Tibial nerve (tissue), 4 donors: ENCODE measurements at regions not wholly inside any gene's neighbourhood (a gene's known extent, or its start where the extent isn't known, plus 50 kb on each side); places are given as distances from the start of the nearest gene placed in this dataset.

Experiments
- DNase-seq, 2 donors: peaks; one replicate each; pipeline ENCODE4 v3.0.0-alpha.2; 2019; ENCODE audit warnings: low spot score in 2 of 2
- H3K27ac ChIP-seq, 4 donors: fragments of 200-600 bp; sonication (generic) in 3 of 4; one replicate each; pipeline ENCODE4 v1.5.1; 2017 to 2019; ENCODE audit warnings: mild to moderate bottlenecking in 1 of 4
- H3K27me3 ChIP-seq, 2 donors: fragments of 200-600 bp; sonication (generic) in 1 of 2; one replicate each; pipeline versions ENCODE4 v1.5.1 to v1.6.0; 2017 to 2019
- H3K36me3 ChIP-seq, 3 donors: fragments of 200-600 bp; sonication (generic); one replicate each; pipeline ENCODE4 v1.5.1; 2018 to 2019
- H3K4me1 ChIP-seq, 4 donors: fragments of 200-600 bp; sonication (generic) in 3 of 4; one replicate each; pipeline ENCODE4 v1.5.1; 2017 to 2019
- H3K4me3 ChIP-seq, 4 donors: fragments of 200-600 bp; sonication (generic) in 3 of 4; one replicate each; pipeline ENCODE4 v1.5.1; 2017 to 2019; ENCODE audit warnings: mild to moderate bottlenecking in 1 of 4, moderate library complexity in 1 of 4
- H3K9me3 ChIP-seq, 4 donors: fragments of 200-600 bp; sonication (generic) in 3 of 4; one replicate each; pipeline ENCODE4 v1.5.1; 2017 to 2019
- EP300 ChIP-seq, 2 donors: sonication (generic); formaldehyde crosslinking; IDR thresholded peaks; one replicate each; pipeline ENCODE4 v1.6.1; 2017; ENCODE audit warnings: antibody characterized with exemption in 2 of 2, mild to moderate bottlenecking in 1 of 2
- POLR2A ChIP-seq, 2 donors: fragments of 450-650 bp; IDR thresholded peaks; one replicate each; pipeline ENCODE4 v1.6.1; 2017; ENCODE audit warnings: antibody characterized with exemption in 2 of 2, mild to moderate bottlenecking in 2 of 2, moderate library complexity in 2 of 2
- WGBS, 2 donors: methylation state at CpG; one replicate each; pipeline ENCODE4 v1.1.5; 2018; 5-methylcytosine and 5-hydroxymethylcytosine counted together
- TF ChIP-seq, protein P1 (sequence below), 5 experiments: fragments of 200-600 bp in 3 of 5; fragments of 450-650 bp in 2 of 5; sonication (generic) in 3 of 5; IDR thresholded peaks; one replicate each; pipeline ENCODE4 v1.5.1; 2016 to 2019; ENCODE audit warnings: antibody characterized with exemption in 5 of 5, mild to moderate bottlenecking in 3 of 5, moderate library complexity in 2 of 5

DNA sequence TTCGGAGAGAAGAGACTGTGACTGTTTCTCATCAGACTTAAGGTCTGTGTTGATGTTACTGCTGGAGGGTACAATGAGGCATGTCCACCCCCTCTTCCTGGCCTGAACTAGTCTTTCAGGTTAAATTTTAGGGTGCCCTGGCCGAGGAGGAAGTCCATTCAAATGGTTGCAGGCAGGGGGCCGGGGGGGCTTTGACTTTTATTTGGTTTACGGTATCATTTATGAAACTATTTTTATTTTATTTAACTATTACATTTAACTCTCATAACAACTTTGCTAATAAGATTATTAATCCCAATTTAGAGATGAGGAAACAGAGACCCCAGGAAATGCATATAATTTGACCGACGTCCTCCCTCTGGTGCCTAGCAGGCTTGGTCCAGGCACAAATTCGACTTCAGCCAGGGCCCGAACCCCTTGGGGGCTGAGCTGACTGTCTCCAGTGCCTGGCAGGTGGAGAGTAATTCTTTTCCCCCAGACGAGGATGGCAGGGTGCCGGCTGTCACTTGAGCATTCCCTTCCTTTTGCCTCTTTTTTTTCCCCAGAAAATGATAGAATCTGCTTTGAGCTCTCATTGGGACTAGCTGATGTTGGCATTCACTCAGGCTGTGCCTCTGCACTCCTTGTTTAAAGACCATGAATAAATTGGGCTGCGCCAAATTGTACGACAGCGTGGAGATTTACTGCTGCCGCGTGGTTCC is 255.3 kb upstream of the SALL3 start:
- Histone ChIP-seq H3K27ac (no peak overlapping the region), H3K36me3 (no peaks in the 10 kb centered on the region), H3K27me3 (peaks cover 0 to 3% of the 10 kb centered on the region in 2 donors), H3K4me3 (no peak overlapping the region), H3K4me1 (peaks cover 0 to 12% (median 0%) of the 10 kb centered on the region in 4 donors), H3K9me3 (no peaks in the 10 kb centered on the region)
- 80 to 86% methylated on average over 15 of the region's 15 CpGs for WGBS, 2 donors
- DNase-seq: no peak
- TF ChIP-seq, protein P1, sequence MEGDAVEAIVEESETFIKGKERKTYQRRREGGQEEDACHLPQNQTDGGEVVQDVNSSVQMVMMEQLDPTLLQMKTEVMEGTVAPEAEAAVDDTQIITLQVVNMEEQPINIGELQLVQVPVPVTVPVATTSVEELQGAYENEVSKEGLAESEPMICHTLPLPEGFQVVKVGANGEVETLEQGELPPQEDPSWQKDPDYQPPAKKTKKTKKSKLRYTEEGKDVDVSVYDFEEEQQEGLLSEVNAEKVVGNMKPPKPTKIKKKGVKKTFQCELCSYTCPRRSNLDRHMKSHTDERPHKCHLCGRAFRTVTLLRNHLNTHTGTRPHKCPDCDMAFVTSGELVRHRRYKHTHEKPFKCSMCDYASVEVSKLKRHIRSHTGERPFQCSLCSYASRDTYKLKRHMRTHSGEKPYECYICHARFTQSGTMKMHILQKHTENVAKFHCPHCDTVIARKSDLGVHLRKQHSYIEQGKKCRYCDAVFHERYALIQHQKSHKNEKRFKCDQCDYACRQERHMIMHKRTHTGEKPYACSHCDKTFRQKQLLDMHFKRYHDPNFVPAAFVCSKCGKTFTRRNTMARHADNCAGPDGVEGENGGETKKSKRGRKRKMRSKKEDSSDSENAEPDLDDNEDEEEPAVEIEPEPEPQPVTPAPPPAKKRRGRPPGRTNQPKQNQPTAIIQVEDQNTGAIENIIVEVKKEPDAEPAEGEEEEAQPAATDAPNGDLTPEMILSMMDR (IDR thresholded peaks at IDR 0.05): no peak
- no peak for TF ChIP-seq POLR2A (IDR thresholded peaks at IDR 0.05)
- no peak for TF ChIP-seq EP300 (IDR thresholded peaks at IDR 0.05)

DNA sequence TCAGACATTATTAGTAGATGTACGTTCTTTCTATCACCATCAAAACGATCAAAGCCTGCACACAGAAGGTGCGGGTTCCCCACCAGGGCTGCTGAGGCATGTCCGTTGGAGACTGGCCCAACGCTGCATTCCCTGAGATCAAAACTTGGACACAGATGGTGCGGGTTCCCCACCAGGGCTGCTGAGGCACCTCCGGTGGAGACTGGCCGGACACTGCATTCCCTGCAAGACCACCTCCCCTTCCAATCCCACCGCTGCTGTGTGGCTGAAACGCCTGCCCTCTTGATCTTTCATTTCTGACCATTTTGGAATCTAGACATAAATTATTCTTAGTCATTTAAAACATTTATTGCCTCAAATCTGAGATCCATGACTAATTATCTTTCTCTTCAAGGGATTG is 254.2 kb upstream of the SALL3 start:
- Histone ChIP-seq H3K27me3 (peaks cover 0 to 3% of the 10 kb centered on the region in 2 donors), H3K4me1 (peaks cover 0 to 12% (median 0%) of the 10 kb centered on the region in 4 donors), H3K36me3 (no peaks in the 10 kb centered on the region), H3K4me3 (no peak overlapping the region), H3K9me3 (no peaks in the 10 kb centered on the region), H3K27ac (no peak overlapping the region)
- 83 to 90% methylated on average over 10 of the region's 10 CpGs for WGBS, 2 donors
- TF ChIP-seq EP300 (IDR thresholded peaks at IDR 0.05) (no peak), POLR2A (IDR thresholded peaks at IDR 0.05) (no peak)
- TF ChIP-seq, protein P1 (IDR thresholded peaks at IDR 0.05): no peak
- no peak for DNase-seq

DNA sequence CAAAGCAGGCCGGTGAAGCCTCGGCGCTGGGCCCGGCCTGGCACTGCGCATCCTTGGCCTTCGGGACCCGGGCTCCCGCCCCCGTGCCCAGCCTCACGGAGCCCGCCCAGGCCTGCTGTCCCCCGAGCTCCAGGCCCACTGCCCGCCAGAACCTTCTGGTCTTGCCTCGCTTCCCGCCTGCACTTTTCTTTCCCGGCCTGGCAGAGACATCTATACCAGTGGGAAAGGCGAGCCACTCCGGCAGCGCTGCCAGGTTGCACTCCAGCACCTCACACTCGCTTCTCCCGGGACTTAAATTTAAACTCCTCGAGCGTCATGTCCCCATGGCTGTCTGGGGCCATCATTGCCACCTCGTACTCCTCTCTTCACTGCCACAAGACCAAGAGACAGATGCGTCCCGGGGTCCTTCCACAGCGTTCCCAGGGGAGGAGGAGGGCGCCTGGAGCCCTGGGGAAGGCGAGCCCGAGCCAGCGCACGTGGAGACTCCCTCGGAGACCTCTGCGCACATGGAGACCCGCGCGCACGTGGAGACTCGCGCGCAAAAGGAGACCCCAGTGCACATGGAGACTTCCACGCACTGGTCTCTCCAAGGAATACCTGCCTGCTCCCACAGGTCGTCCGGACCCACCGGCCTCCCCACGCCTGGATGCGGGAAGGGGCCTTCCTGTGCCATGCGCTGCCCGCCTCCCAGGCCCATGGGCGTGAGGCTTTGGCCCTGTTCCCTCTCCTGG is 253.1 kb upstream of the SALL3 start:
- peaks cover 0 to 10% (median 0%) of the 10 kb centered on the region in 4 donors for H3K4me1 ChIP-seq
- H3K27ac ChIP-seq: no peak overlapping the region
- DNase-seq: no peak
- TF ChIP-seq, protein P1 (IDR thresholded peaks at IDR 0.05): no peak
- TF ChIP-seq POLR2A (IDR thresholded peaks at IDR 0.05) (no peak), EP300 (IDR thresholded peaks at IDR 0.05) (no peak)
- no peaks in the 10 kb centered on the region for H3K36me3 ChIP-seq
- WGBS, 2 donors: 95 to 96% methylated on average over 50 of the region's 50 CpGs
- H3K27me3 ChIP-seq: no peaks in the 10 kb centered on the region
- H3K4me3 ChIP-seq: no peak overlapping the region
- no peaks in the 10 kb centered on the region for H3K9me3 ChIP-seq

DNA sequence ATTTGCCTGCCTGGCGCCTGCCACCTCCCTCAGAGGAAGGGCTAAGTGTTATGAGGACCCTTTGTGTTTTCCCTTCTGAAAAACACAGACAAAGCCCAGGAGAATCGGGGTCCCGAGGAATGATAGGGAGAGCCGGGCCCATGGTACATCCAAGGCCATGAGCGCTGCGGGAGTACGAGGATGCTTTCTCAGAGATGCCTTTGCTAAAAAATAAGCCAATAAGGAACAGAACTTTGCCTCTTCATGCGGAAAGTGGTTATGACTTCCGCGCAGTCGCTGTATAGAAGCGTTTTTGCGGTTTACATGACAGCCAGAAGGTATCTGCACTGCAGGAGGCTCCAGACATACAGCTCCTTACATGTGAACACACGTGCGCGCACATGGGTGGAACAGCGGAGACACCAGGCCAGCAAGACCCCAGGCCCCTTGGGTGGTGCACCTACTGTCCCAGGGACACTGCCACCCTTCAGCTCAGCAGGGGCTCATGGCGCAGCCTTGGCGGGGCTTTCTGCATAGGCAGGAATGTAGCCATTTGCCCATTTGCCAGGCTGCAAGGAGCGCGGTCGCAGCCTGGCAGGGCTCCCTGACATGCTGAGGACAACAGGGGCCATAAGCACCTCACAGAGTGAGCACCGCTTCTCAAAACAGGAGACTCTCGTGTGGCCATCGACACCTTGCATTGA is 252.4 kb upstream of the SALL3 start:
- WGBS, 2 donors: 91 to 92% methylated on average over 25 of the region's 25 CpGs
- DNase-seq: no peak
- no peaks in the 10 kb centered on the region for H3K36me3 ChIP-seq
- H3K27me3 ChIP-seq: no peaks in the 10 kb centered on the region
- H3K27ac ChIP-seq: no peak overlapping the region
- H3K4me1 ChIP-seq: peaks cover 0 to 4% (median 0%) of the 10 kb centered on the region in 4 donors
- no peaks in the 10 kb centered on the region for H3K9me3 ChIP-seq
- TF ChIP-seq, protein P1 (IDR thresholded peaks at IDR 0.05): no peak
- no peak overlapping the region for H3K4me3 ChIP-seq
